Endothelial cell of umbilical vein (primary cell): ENCODE measurements at regions not wholly inside any gene's neighbourhood (a gene's known extent, or its start where the extent isn't known, plus 50 kb on each side); places are given as distances from the start of the nearest gene placed in this dataset.

Experiments
- BruUV-seq: library from RNA; stranded (reverse); fragments of 400-500 nt; replicated peaks from 2 replicates; lab custom pipeline; 2021; lab: Mats Ljungman, UMichigan
- CTCF ChIA-PET: fragments of 300-600, 350-600 bp; sonication (Branson Sonifier 250); formaldehyde crosslinking; loops from one replicate; lab custom pipeline; 2021; ENCODE audit warnings: antibody characterized with exemption, inconsistent platforms; lab: Charles Lee
- POLR2A ChIA-PET: fragments of 300-600, 350-600 bp; sonication (Branson Sonifier 250); formaldehyde crosslinking; loops from one replicate; lab custom pipeline; 2021; ENCODE audit warnings: antibody characterized with exemption, inconsistent platforms; lab: Charles Lee
- DNase-seq: peaks from one replicate; pipeline ENCODE4 v3.0.0-alpha.2; 2011; ENCODE audit warnings: low read depth, low spot score
- FAIRE-seq: peaks from 2 replicates; lab custom pipeline; 2011; peaks lifted over from hg19 to GRCh38; lab: Jason Lieb, UNC
- H2AFZ ChIP-seq: 2 replicates; pipeline ENCODE4 v1.6.0; 2012; ENCODE audit warnings: low read depth, low read length, control low read depth, inconsistent platforms
- H3K27ac ChIP-seq: 2 replicates; pipeline ENCODE4 v1.5.1; 2011; ENCODE audit warnings: low read depth, mild to moderate bottlenecking, control low read depth, low read length, moderate library complexity; ENCODE audit not compliant: insufficient read depth
- H3K27me3 ChIP-seq, 2 experiments: 2 replicates each; pipeline versions ENCODE4 v1.6.0 to v1.6.1; 2011; ENCODE audit warnings: low read length in 2 of 2, mixed read lengths in 1 of 2; ENCODE audit not compliant: control insufficient read depth in 2 of 2, insufficient read depth in 2 of 2
- H3K36me3 ChIP-seq, 2 experiments: 2 replicates in 1 of 2; 3 replicates in 1 of 2; pipeline ENCODE4 v1.5.1; 2011; ENCODE audit warnings: low read length in 2 of 2, mild to moderate bottlenecking in 1 of 2, moderate library complexity in 1 of 2; ENCODE audit not compliant: control insufficient read depth in 2 of 2, insufficient read depth in 2 of 2; ENCODE audit errors: extremely low read depth in 1 of 2
- H3K4me1 ChIP-seq: 3 replicates; pipeline ENCODE4 v1.5.1; 2011; ENCODE audit warnings: mild to moderate bottlenecking, low read length; ENCODE audit not compliant: control insufficient read depth, insufficient read depth; ENCODE audit errors: extremely low read depth
- H3K4me2 ChIP-seq: 2 replicates; pipeline ENCODE4 v1.6.1; 2011; ENCODE audit warnings: low read length, control low read depth, mixed read lengths; ENCODE audit not compliant: insufficient read depth
- H3K4me3 ChIP-seq, 3 experiments: fragments of 200-600 bp in 1 of 3; sonication (generic), shearing (Covaris generic) in 1 of 3; replicated peaks in 1 of 3; 2 replicates each; pipeline ENCODE4 v1.5.1; 2011 to 2016; ENCODE audit warnings: control low read depth in 3 of 3, low read length in 3 of 3, mild to moderate bottlenecking in 2 of 3, inconsistent platforms in 1 of 3, low read depth in 1 of 3, moderate library complexity in 1 of 3; ENCODE audit not compliant: insufficient read depth in 1 of 3
- H3K79me2 ChIP-seq: 2 replicates; pipeline ENCODE4 v1.6.0; 2012; ENCODE audit warnings: low read length, inconsistent platforms; ENCODE audit not compliant: control insufficient read depth, insufficient read depth
- H3K9ac ChIP-seq: replicated peaks from 2 replicates; pipeline ENCODE3; 2011; ENCODE audit warnings: low read length, control low read depth; ENCODE audit not compliant: insufficient read depth; ENCODE audit errors: extremely low read depth
- H3K9me1 ChIP-seq: replicated peaks from 3 replicates; pipeline ENCODE4 v1.6.0; 2011; ENCODE audit warnings: mild to moderate bottlenecking, low read length; ENCODE audit not compliant: control insufficient read depth, insufficient read depth; ENCODE audit errors: extremely low read depth
- H3K9me3 ChIP-seq: replicated peaks from 2 replicates; pipeline ENCODE4 v1.5.1; 2012; ENCODE audit warnings: low read length, inconsistent platforms; ENCODE audit not compliant: control insufficient read depth, insufficient read depth
- H4K20me1 ChIP-seq: replicated peaks from 2 replicates; pipeline ENCODE3; 2011; ENCODE audit warnings: mild to moderate bottlenecking, low read length; ENCODE audit not compliant: control insufficient read depth, insufficient read depth; ENCODE audit errors: extremely low read depth
- CTCF ChIP-seq, 2 donors: IDR thresholded peaks; 1 replicate in 1 of 2; 2 replicates in 1 of 2; pipeline ENCODE4 v1.5.1; 2011; ENCODE audit warnings: low read length in 2 of 2, mild to moderate bottlenecking in 2 of 2, moderate library complexity in 2 of 2, control low read depth in 1 of 2, inconsistent platforms in 1 of 2, low read depth in 1 of 2; ENCODE audit not compliant: insufficient read depth in 1 of 2; ENCODE audit errors: extremely low read depth in 1 of 2
- EZH2 ChIP-seq: IDR thresholded peaks from 2 replicates; pipeline ENCODE4 v1.6.1; 2012; ENCODE audit warnings: borderline replicate concordance, low read depth, mild to moderate bottlenecking, moderate library complexity, low read length, inconsistent platforms; ENCODE audit not compliant: severe bottlenecking
- FOS ChIP-seq: IDR thresholded peaks from 2 replicates; pipeline ENCODE4 v1.6.1; 2011; ENCODE audit warnings: mild to moderate bottlenecking, low read length, moderate library complexity, borderline replicate concordance; ENCODE audit not compliant: insufficient read depth
- GATA2 ChIP-seq: IDR thresholded peaks from 2 replicates; pipeline ENCODE4 v1.7.0; 2011; ENCODE audit warnings: low read depth, mild to moderate bottlenecking, moderate library complexity, mixed read lengths, low read length; ENCODE audit not compliant: insufficient read length, insufficient read depth
- JUN ChIP-seq: IDR thresholded peaks from 2 replicates; pipeline ENCODE4 v1.6.1; 2011; ENCODE audit warnings: borderline replicate concordance, low read depth; ENCODE audit not compliant: insufficient read length, insufficient read depth
- MAX ChIP-seq: IDR thresholded peaks from 2 replicates; pipeline ENCODE4 v1.6.1; 2011; ENCODE audit not compliant: insufficient read depth, insufficient read length
- MYC ChIP-seq: IDR thresholded peaks from one replicate; pipeline ENCODE4 v1.6.1; 2011; ENCODE audit warnings: mild to moderate bottlenecking, low read depth, low read length
- POLR2A ChIP-seq: IDR thresholded peaks from 2 replicates; pipeline ENCODE4 v1.6.1; 2012; ENCODE audit warnings: low read depth, mild to moderate bottlenecking, control low read depth, low read length
- POLR2AphosphoS5 ChIP-seq: IDR thresholded peaks from 2 replicates; pipeline ENCODE4 v1.6.1; 2012; ENCODE audit warnings: low read depth, mild to moderate bottlenecking, control low read depth, low read length, moderate library complexity; ENCODE audit not compliant: insufficient read depth
- dilution Hi-C: fragments of 300-500 bp; cut with MboI; formaldehyde crosslinking; loops from one replicate; pipeline ENCODE4 v1.15.0; 2019; ENCODE audit warnings: low sequenced_read_pairs; ENCODE audit not compliant: extremely low pct_ligation_motif_present
- intact Hi-C: fragments of 100-400 bp; cut with micrococcal nuclease; formaldehyde crosslinking; loops from one replicate; pipeline ENCODE4 v1.10.0; 2022

GRCh38 chr3:55271549-55271948 lies 215.6 kb downstream of the WNT5A start:
- Histone ChIP-seq H3K9ac (no peak overlapping the region), H3K4me2 (no peak overlapping the region), H3K4me1 (no peaks in the 10 kb centered on the region), H3K4me3 (no peak overlapping the region), H3K9me3 (peaks cover 3% of the 10 kb centered on the region), H3K36me3 (no peaks in the 10 kb centered on the region), H4K20me1 (no peaks in the 10 kb centered on the region), H3K79me2 (no peaks in the 10 kb centered on the region), H3K27me3 (no peaks in the 10 kb centered on the region), H3K27ac (no peak overlapping the region), H3K9me1 (no peaks in the 10 kb centered on the region), H2AFZ (no peak overlapping the region)
- no TSS peak for BruUV-seq
- DNase-seq: no peak
- POLR2A ChIA-PET: no interaction called here
- FAIRE-seq: no peak
- dilution Hi-C loops (no loop called here), intact Hi-C loops (no loop called here)
- TF ChIP-seq POLR2A: no peak
- no peak for TF ChIP-seq JUN
- no peak for TF ChIP-seq CTCF (IDR thresholded peaks at IDR 0.05; ENCODE audit: extremely low read depth in 1 of 2, insufficient read depth in 1 of 2, low read depth in 1 of 2, low read length in 2 of 2)
- TF ChIP-seq MAX: no peak
- no peak for TF ChIP-seq GATA2
- no peak for TF ChIP-seq EZH2
- no peak for TF ChIP-seq FOS
- TF ChIP-seq POLR2AphosphoS5: no peak
- no peak for TF ChIP-seq MYC
- CTCF ChIA-PET: no interaction called here
